HCT116 (cell line): ENCODE measurements at regions not wholly inside any gene's neighbourhood (a gene's known extent, or its start where the extent isn't known, plus 50 kb on each side); places are given as distances from the start of the nearest gene placed in this dataset.

Experiments
- ATAC-seq: fragments of 200-7000 bp; cut with Tn5 transposase; 2 replicates; pipeline ENCODE4 v1.9.1; 2020; ENCODE audit warnings: mild to moderate bottlenecking, moderate library complexity
- BruUV-seq: library from RNA; stranded (reverse); fragments of 400-500 nt; replicated peaks from 2 replicates; lab custom pipeline; 2021; lab: Mats Ljungman, UMichigan
- CTCF ChIA-PET: fragments of 300-600 bp; sonication (Branson Sonifier 250); formaldehyde crosslinking; loops from one replicate; lab custom pipeline; 2021; ENCODE audit warnings: antibody characterized with exemption; lab: Charles Lee
- POLR2A ChIA-PET: fragments of 300-600, 350-600 bp; sonication (Branson Sonifier 250); formaldehyde crosslinking; loops from one replicate; lab custom pipeline; 2021; ENCODE audit warnings: antibody characterized with exemption; lab: Charles Lee
- RAD21 ChIA-PET, 2 experiments: fragments of 300-600 bp; sonication (Branson Sonifier 250); formaldehyde crosslinking; loops; one replicate each; lab custom pipeline; 2023; ENCODE audit warnings: low total read pairs in 2 of 2; ENCODE audit not compliant: uncharacterized antibody in 2 of 2, unreplicated experiment in 2 of 2, low non-redundant PET in 1 of 2; lab: Charles Lee
- DNase-seq: peaks from one replicate; pipeline ENCODE4 v3.0.0-alpha.2; 2010; ENCODE audit warnings: low read depth, low spot score
- H2AFZ ChIP-seq: fragments of 200-600 bp; shearing (Covaris generic), sonication (generic); 2 replicates; pipeline ENCODE4 v1.6.1; 2017; ENCODE audit warnings: low read depth, mixed run types, mixed read lengths, antibody characterized with exemption, low read length; ENCODE audit not compliant: poor library complexity, severe bottlenecking
- H3K27ac ChIP-seq: 2 replicates; pipeline ENCODE4 v1.5.1; 2012; ENCODE audit warnings: low read depth, low read length
- H3K27me3 ChIP-seq: fragments of 200-600 bp; sonication (generic); 2 replicates; pipeline ENCODE4 v1.6.1; 2016; ENCODE audit warnings: mixed run types, low read length, mixed read lengths; ENCODE audit not compliant: insufficient read depth
- H3K36me3 ChIP-seq, 2 experiments: fragments of 200-500 bp in 1 of 2; fragments of 200-600 bp in 1 of 2; sonication (Bioruptor generic) in 1 of 2; sonication (generic) in 1 of 2; 2 replicates each; pipeline versions ENCODE4 v1.5.1 to v1.6.1; 2014 to 2016; ENCODE audit warnings: low read length in 2 of 2, inconsistent platforms in 1 of 2, mixed read lengths in 1 of 2, mixed run types in 1 of 2; ENCODE audit not compliant: insufficient read depth in 2 of 2, control insufficient read depth in 1 of 2
- H3K4me1 ChIP-seq, 2 experiments: fragments of 200-600 bp in 1 of 2; sonication (generic) in 1 of 2; 2 replicates each; pipeline versions ENCODE4 v1.5.1 to v1.6.1; 2012 to 2017; ENCODE audit warnings: low read length in 2 of 2, inconsistent platforms in 1 of 2, mild to moderate bottlenecking in 1 of 2, mixed read lengths in 1 of 2, mixed run types in 1 of 2, moderate library complexity in 1 of 2; ENCODE audit not compliant: insufficient read depth in 2 of 2, control insufficient read depth in 1 of 2
- H3K4me2 ChIP-seq: fragments of 200-600 bp; sonication (generic); 2 replicates; pipeline ENCODE4 v1.6.1; 2017; ENCODE audit warnings: mixed run types, low read length, mixed read lengths
- H3K4me3 ChIP-seq, 2 experiments: fragments of 200-600 bp in 1 of 2; sonication (generic) in 1 of 2; replicated peaks in 1 of 2; 2 replicates each; pipeline ENCODE4 v1.5.1; 2011 to 2016; ENCODE audit warnings: low read length in 2 of 2, control low read depth in 1 of 2, low read depth in 1 of 2, mild to moderate bottlenecking in 1 of 2, mixed read lengths in 1 of 2, mixed run types in 1 of 2
- H3K79me2 ChIP-seq: fragments of 200-600 bp; sonication (generic); 2 replicates; pipeline ENCODE4 v1.6.1; 2017; ENCODE audit warnings: mild to moderate bottlenecking, mixed run types, low read length, moderate library complexity, mixed read lengths; ENCODE audit not compliant: insufficient read depth
- H3K9ac ChIP-seq: fragments of 200-600 bp; sonication (generic); 2 replicates; pipeline ENCODE4 v1.6.1; 2016; ENCODE audit warnings: low read length, mixed read lengths
- H3K9me2 ChIP-seq: fragments of 200-600 bp; sonication (generic), shearing (Covaris generic); 2 replicates; pipeline ENCODE4 v1.6.1; 2017; ENCODE audit warnings: mixed run types, mild to moderate bottlenecking, moderate library complexity; ENCODE audit not compliant: insufficient read depth
- H3K9me3 ChIP-seq, 2 experiments: fragments of 200-500 bp in 1 of 2; fragments of 200-600 bp in 1 of 2; sonication (Bioruptor generic) in 1 of 2; sonication (generic) in 1 of 2; 2 replicates each; pipeline ENCODE4 v1.6.1; 2014 to 2017; ENCODE audit warnings: low read length in 2 of 2, mixed read lengths in 2 of 2, inconsistent platforms in 1 of 2, low read depth in 1 of 2, mild to moderate bottlenecking in 1 of 2, mixed run types in 1 of 2, moderate library complexity in 1 of 2; ENCODE audit not compliant: control insufficient read depth in 1 of 2, insufficient read depth in 1 of 2
- H4K20me1 ChIP-seq: fragments of 200-600 bp; sonication (generic), shearing (Covaris generic); 2 replicates; pipeline ENCODE4 v1.6.1; 2017; ENCODE audit warnings: mixed run types, mild to moderate bottlenecking, moderate library complexity; ENCODE audit not compliant: insufficient read depth
- FOSL1 ChIP-seq: IDR thresholded peaks from 2 replicates; pipeline ENCODE4 v1.6.1; 2012; ENCODE audit warnings: low read depth
- POLR2A ChIP-seq: IDR thresholded peaks from 2 replicates; pipeline ENCODE4 v1.7.0; 2011; ENCODE audit warnings: borderline replicate concordance; ENCODE audit not compliant: insufficient read depth, insufficient read length; ENCODE audit errors: extremely low read depth
- SRF ChIP-seq: IDR thresholded peaks from 2 replicates; pipeline ENCODE4 v1.6.1; 2012; ENCODE audit warnings: low read depth
- TCF7L2 ChIP-seq: IDR thresholded peaks from 2 replicates; pipeline ENCODE4 v1.7.0; 2011; ENCODE audit warnings: borderline replicate concordance, inconsistent platforms; ENCODE audit not compliant: insufficient read depth, insufficient read length; ENCODE audit errors: extremely low read depth
- ZNF274 ChIP-seq: fragments of 200-500 bp; sonication (Bioruptor generic); IDR thresholded peaks from 2 replicates; pipeline ENCODE4 v1.6.1; 2014; ENCODE audit warnings: mild to moderate bottlenecking, low read depth, low read length, inconsistent platforms
- intact Hi-C: fragments of 100-400 bp; cut with micrococcal nuclease; formaldehyde crosslinking; loops from 2 replicates; pipeline ENCODE4 v1.10.0; 2022
- TF ChIP-seq, protein P1 (sequence below): IDR thresholded peaks from 2 replicates; pipeline ENCODE4 v1.6.1; 2012; ENCODE audit warnings: low read depth
- TF ChIP-seq, protein P2 (sequence below), 3 experiments: fragments of 200-600 bp in 1 of 3; sonication (generic) in 1 of 3; IDR thresholded peaks in 2 of 3; conservative IDR thresholded peaks in 1 of 3; 2 replicates each; pipeline ENCODE4 v1.5.1; 2012 to 2017; ENCODE audit warnings: low read depth in 2 of 3, low read length in 2 of 3, antibody characterized with exemption in 1 of 3, borderline replicate concordance in 1 of 3, control low read depth in 1 of 3, mild to moderate bottlenecking in 1 of 3, mixed read lengths in 1 of 3, mixed run types in 1 of 3, moderate library complexity in 1 of 3; ENCODE audit not compliant: insufficient read depth in 1 of 3

GRCh38 chr5:60274747-60275146, 381.2 kb upstream of the PDE4D start:
- no TSS peak for BruUV-seq
- no peak for ATAC-seq
- H3K4me2 ChIP-seq = no peak overlapping the region

DNA sequence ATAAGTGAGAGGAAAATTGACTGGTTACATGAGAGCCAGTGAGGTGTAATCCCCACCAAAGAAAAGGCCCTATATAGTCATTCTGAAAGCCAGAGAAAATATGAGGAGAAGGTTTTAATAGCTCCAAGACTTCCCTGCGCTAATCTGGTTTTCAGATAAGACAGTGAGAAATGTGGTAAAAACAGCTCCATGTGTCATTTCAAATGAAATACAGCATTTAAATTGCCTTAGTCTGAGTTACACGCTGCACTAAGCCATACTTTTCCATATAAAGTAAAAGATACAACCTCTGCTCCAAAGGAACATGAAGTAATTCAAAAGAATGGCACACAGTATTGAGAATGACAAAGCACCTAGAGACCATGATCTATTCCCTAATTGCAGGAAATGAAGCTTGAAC, 378.0 kb upstream of the PDE4D start:
- no peak for ATAC-seq
- RAD21 ChIA-PET = no interaction called here
- CTCF ChIA-PET = interaction anchor here (1.6 kb wide), 1 partner anchor 16 kb away, joined by 4 read pairs; no protein-coding TSS in a partner anchor

More at GRCh38 chr5:60274747-60275146, 381.2 kb upstream of the PDE4D start:
- no peaks in the 10 kb centered on the region for H3K9me2 ChIP-seq
- H4K20me1 ChIP-seq = no peaks in the 10 kb centered on the region
- peaks cover 16% of the 10 kb centered on the region for H3K27me3 ChIP-seq
- CTCF ChIA-PET = interaction anchor here (1.5 kb wide), 1 partner anchor 12 kb away, joined by 7 read pairs; no protein-coding TSS in a partner anchor
- no peak overlapping the region for H3K4me3 ChIP-seq
- no peaks in the 10 kb centered on the region for H3K79me2 ChIP-seq
- intact Hi-C loops = no loop called here
- H3K36me3 ChIP-seq = no peaks in the 10 kb centered on the region
- RAD21 ChIA-PET = no interaction called here
- H2AFZ ChIP-seq = no peak overlapping the region
- H3K9me3 ChIP-seq = no peaks in the 10 kb centered on the region
- no peak for TF ChIP-seq SRF
- no peak for TF ChIP-seq TCF7L2
- no peak for TF ChIP-seq POLR2A
- no peak for TF ChIP-seq FOSL1
- TF ChIP-seq, protein P1, sequence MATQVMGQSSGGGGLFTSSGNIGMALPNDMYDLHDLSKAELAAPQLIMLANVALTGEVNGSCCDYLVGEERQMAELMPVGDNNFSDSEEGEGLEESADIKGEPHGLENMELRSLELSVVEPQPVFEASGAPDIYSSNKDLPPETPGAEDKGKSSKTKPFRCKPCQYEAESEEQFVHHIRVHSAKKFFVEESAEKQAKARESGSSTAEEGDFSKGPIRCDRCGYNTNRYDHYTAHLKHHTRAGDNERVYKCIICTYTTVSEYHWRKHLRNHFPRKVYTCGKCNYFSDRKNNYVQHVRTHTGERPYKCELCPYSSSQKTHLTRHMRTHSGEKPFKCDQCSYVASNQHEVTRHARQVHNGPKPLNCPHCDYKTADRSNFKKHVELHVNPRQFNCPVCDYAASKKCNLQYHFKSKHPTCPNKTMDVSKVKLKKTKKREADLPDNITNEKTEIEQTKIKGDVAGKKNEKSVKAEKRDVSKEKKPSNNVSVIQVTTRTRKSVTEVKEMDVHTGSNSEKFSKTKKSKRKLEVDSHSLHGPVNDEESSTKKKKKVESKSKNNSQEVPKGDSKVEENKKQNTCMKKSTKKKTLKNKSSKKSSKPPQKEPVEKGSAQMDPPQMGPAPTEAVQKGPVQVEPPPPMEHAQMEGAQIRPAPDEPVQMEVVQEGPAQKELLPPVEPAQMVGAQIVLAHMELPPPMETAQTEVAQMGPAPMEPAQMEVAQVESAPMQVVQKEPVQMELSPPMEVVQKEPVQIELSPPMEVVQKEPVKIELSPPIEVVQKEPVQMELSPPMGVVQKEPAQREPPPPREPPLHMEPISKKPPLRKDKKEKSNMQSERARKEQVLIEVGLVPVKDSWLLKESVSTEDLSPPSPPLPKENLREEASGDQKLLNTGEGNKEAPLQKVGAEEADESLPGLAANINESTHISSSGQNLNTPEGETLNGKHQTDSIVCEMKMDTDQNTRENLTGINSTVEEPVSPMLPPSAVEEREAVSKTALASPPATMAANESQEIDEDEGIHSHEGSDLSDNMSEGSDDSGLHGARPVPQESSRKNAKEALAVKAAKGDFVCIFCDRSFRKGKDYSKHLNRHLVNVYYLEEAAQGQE = no peak
- H3K9ac ChIP-seq = no peak overlapping the region
- no peak overlapping the region for H3K27ac ChIP-seq
- DNase-seq = no peak
- POLR2A ChIA-PET = no interaction called here
- no peaks in the 10 kb centered on the region for H3K4me1 ChIP-seq

More for the DNA sequence above, 378.0 kb upstream of the PDE4D start:
- Histone ChIP-seq H4K20me1 (no peaks in the 10 kb centered on the region), H3K4me2 (no peak overlapping the region), H3K27ac (no peak overlapping the region), H3K4me3 (no peak overlapping the region), H3K36me3 (no peaks in the 10 kb centered on the region), H3K9ac (no peak overlapping the region), H3K27me3 (peaks cover 30% of the 10 kb centered on the region), H3K4me1 (no peaks in the 10 kb centered on the region), H2AFZ (no peak overlapping the region)
- DNase-seq = no peak
- POLR2A ChIA-PET = no interaction called here
- TF ChIP-seq, protein P2, sequence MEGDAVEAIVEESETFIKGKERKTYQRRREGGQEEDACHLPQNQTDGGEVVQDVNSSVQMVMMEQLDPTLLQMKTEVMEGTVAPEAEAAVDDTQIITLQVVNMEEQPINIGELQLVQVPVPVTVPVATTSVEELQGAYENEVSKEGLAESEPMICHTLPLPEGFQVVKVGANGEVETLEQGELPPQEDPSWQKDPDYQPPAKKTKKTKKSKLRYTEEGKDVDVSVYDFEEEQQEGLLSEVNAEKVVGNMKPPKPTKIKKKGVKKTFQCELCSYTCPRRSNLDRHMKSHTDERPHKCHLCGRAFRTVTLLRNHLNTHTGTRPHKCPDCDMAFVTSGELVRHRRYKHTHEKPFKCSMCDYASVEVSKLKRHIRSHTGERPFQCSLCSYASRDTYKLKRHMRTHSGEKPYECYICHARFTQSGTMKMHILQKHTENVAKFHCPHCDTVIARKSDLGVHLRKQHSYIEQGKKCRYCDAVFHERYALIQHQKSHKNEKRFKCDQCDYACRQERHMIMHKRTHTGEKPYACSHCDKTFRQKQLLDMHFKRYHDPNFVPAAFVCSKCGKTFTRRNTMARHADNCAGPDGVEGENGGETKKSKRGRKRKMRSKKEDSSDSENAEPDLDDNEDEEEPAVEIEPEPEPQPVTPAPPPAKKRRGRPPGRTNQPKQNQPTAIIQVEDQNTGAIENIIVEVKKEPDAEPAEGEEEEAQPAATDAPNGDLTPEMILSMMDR (IDR thresholded peaks at IDR 0.05 in 2 of 3, conservative IDR thresholded peaks at IDR 0.05 in 1 of 3; ENCODE audit: borderline replicate concordance in 1 of 3, insufficient read depth in 1 of 3, low read depth in 2 of 3, low read length in 2 of 3) = no peak
- no peak for TF ChIP-seq ZNF274
- TF ChIP-seq, all 23 proteins: peak for 0
- Histone ChIP-seq H3K9me2 (no peaks in the 10 kb centered on the region), H3K9me3 (no peaks in the 10 kb centered on the region), H3K79me2 (no peaks in the 10 kb centered on the region)
- intact Hi-C loops = no loop called here
- BruUV-seq = no TSS peak
